Fibroblast of villous mesenchyme (primary cell): ENCODE measurements at regions not wholly inside any gene's neighbourhood (a gene's known extent, or its start where the extent isn't known, plus 50 kb on each side); places are given as distances from the start of the nearest gene placed in this dataset.
"Not testable (repeated sequence)": the region's sequence is repeated elsewhere in the genome, so short reads cannot be mapped to it uniquely, and the experiment has no call there.

Experiments
- DNase-seq: peaks from one replicate; pipeline ENCODE4 v3.0.0-alpha.2; 2010; ENCODE audit warnings: low read depth
- H3K4me3 ChIP-seq: 2 replicates; pipeline ENCODE4 v1.5.1; 2011; ENCODE audit warnings: low read depth, mild to moderate bottlenecking, low read length
- CTCF ChIP-seq: IDR thresholded peaks from 2 replicates; pipeline ENCODE4 v1.5.1; 2012; ENCODE audit warnings: low read depth, mild to moderate bottlenecking, low read length; ENCODE audit not compliant: insufficient read depth

- peak; percentile 5 for TF ChIP-seq CTCF
- not testable (repeated sequence) for DNase-seq, H3K4me3 ChIP-seq
Observed at GRCh38 chr3:125860547-125860946, 108.4 kb upstream of the ROPN1B start.

GRCh38 chr3:125862841-125863254, 106.1 kb upstream of the ROPN1B start:
- H3K4me3 ChIP-seq: not testable (repeated sequence)
- DNase-seq: peak; percentile 1

- DNase-seq, H3K4me3 ChIP-seq: not testable (repeated sequence)
Observed at GRCh38 chr3:125864532-125864931, 104.4 kb upstream of the ROPN1B start.

- not testable (repeated sequence) for H3K4me3 ChIP-seq
- DNase-seq: peak; percentile 84
Observed at GRCh38 chr3:125886006-125886405, 83.0 kb upstream of the ROPN1B start.

GRCh38 chr3:125899181-125899580, 69.8 kb upstream of the ROPN1B start:
- not testable (repeated sequence) for DNase-seq, H3K4me3 ChIP-seq

- not testable (repeated sequence) for DNase-seq
Observed at GRCh38 chr3:125901473-125901872, 67.5 kb upstream of the ROPN1B start.

GRCh38 chr3:125903780-125904455, 65.1 kb upstream of the ROPN1B start:
- H3K4me3 ChIP-seq, DNase-seq: not testable (repeated sequence)

More at GRCh38 chr3:125901473-125901872, 67.5 kb upstream of the ROPN1B start:
- not testable (repeated sequence) for H3K4me3 ChIP-seq

GRCh38 chr3:125907279-125907678, 61.7 kb upstream of the ROPN1B start:
- not testable (repeated sequence) for DNase-seq, H3K4me3 ChIP-seq

GRCh38 chr3:125910851-125911250, 58.1 kb upstream of the ROPN1B start:
- not testable (repeated sequence) for H3K4me3 ChIP-seq, DNase-seq

- DNase-seq: peak; percentile 41
- peak overlapping the region; percentile 68 for H3K4me3 ChIP-seq
Observed at GRCh38 chr3:125914608-125915436, 54.2 kb upstream of the ROPN1B start.

GRCh38 chr3:125915437-125915787, 53.6 kb upstream of the ROPN1B start:
- H3K4me3 ChIP-seq: peak overlapping the region; percentile 68
- peak; percentile 27 for DNase-seq

- H3K4me3 ChIP-seq: peak overlapping the region; percentile 68
- peak; percentile 99 for DNase-seq
Observed at GRCh38 chr3:125915792-125916375, 53.1 kb upstream of the ROPN1B start.

- H3K4me3 ChIP-seq: peak overlapping the region; percentile 75
- TF ChIP-seq CTCF: peak; percentile 37
- DNase-seq: peak; percentile 96
Observed at GRCh38 chr3:125916376-125916978, 52.5 kb upstream of the ROPN1B start.

GRCh38 chr3:125917020-125917549, 51.9 kb upstream of the ROPN1B start:
- peak; percentile 70 for DNase-seq
- peak overlapping the region; percentile 75 for H3K4me3 ChIP-seq

GRCh38 chr3:125918024-125918423, 51.0 kb upstream of the ROPN1B start:
- DNase-seq, H3K4me3 ChIP-seq: not testable (repeated sequence)

- H3K4me3 ChIP-seq: not testable (repeated sequence)
Observed at GRCh38 chr3:125918451-125918850, 50.5 kb upstream of the ROPN1B start.

More at GRCh38 chr3:125918451-125918850, 50.5 kb upstream of the ROPN1B start:
- not testable (repeated sequence) for DNase-seq
